ENCODE measurements at regions not wholly inside any gene's neighbourhood (a gene's known extent, or its start where the extent isn't known, plus 50 kb on each side); places are given as distances from the start of the nearest gene placed in this dataset.

DNA sequence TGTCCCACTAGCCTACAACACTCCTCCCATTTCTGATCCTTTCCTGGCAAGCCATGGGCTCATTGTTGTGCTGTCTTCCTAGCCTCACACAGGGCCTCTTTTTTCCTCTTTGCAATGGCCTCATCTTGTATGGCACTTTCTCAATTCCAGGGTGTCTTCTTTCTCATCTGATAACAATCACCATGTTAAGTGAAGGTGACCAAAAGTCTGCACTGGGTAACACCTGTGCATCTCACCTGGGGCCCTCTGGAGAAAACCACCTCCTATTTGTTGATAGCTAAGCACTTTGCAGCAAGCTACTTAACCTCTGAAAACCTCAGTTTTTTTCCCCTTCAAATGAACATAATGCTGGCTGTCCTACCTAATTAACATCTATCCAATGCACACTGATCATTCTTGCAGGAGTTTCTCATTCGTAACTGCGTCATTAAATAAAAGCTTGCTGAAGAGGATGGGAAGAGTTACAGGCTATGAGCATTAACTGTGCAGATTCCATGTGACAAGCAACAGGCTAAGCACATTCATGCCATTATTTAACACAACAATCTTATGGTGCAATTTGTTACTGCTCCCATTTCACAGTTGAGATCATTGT lies 60.1 kb upstream of the STK32A start:
- TF ChIP-seq POLR2A (IDR thresholded peaks at IDR 0.05) (no peak), POLR2AphosphoS5 (IDR thresholded peaks at IDR 0.05) (no peak)
- TF ChIP-seq, protein P1, sequence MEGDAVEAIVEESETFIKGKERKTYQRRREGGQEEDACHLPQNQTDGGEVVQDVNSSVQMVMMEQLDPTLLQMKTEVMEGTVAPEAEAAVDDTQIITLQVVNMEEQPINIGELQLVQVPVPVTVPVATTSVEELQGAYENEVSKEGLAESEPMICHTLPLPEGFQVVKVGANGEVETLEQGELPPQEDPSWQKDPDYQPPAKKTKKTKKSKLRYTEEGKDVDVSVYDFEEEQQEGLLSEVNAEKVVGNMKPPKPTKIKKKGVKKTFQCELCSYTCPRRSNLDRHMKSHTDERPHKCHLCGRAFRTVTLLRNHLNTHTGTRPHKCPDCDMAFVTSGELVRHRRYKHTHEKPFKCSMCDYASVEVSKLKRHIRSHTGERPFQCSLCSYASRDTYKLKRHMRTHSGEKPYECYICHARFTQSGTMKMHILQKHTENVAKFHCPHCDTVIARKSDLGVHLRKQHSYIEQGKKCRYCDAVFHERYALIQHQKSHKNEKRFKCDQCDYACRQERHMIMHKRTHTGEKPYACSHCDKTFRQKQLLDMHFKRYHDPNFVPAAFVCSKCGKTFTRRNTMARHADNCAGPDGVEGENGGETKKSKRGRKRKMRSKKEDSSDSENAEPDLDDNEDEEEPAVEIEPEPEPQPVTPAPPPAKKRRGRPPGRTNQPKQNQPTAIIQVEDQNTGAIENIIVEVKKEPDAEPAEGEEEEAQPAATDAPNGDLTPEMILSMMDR (IDR thresholded peaks at IDR 0.05), result no peak

All from suprapubic skin (tissue), 4 donors.